HG02678 (cell line): ENCODE measurements at regions not wholly inside any gene's neighbourhood (a gene's known extent, or its start where the extent isn't known, plus 50 kb on each side); places are given as distances from the start of the nearest gene placed in this dataset.

Source experiments
- ATAC-seq: cut with Tn5 transposase; IDR thresholded peaks from one replicate; pipeline ENCODE4 v1.9.1; 2021; ENCODE audit warnings: mild to moderate bottlenecking, moderate library complexity; ENCODE audit not compliant: unreplicated experiment

GRCh38 chr2:139963863-139964355, 1183.7 kb upstream of the NXPH2 start:
- no peak for ATAC-seq

GRCh38 chr2:139949242-139949972, 1169.2 kb upstream of the NXPH2 start:
- no peak for ATAC-seq

GRCh38 chr2:139946690-139947089, 1166.5 kb upstream of the NXPH2 start:
- ATAC-seq, result no peak

GRCh38 chr2:139940686-139941085, 1160.5 kb upstream of the NXPH2 start:
- no peak for ATAC-seq

- no peak for ATAC-seq
These were observed 1145.7 kb upstream of the NXPH2 start for GRCh38 chr2:139925903-139926302.

- no peak for ATAC-seq
These were observed 1143.9 kb upstream of the NXPH2 start for GRCh38 chr2:139924070-139924469.

- ATAC-seq, result no peak
These were observed 1138.8 kb upstream of the NXPH2 start for GRCh38 chr2:139918982-139919381.

GRCh38 chr2:139917690-139918384, 1137.6 kb upstream of the NXPH2 start:
- no peak for ATAC-seq

GRCh38 chr2:139916822-139917221, 1136.6 kb upstream of the NXPH2 start:
- ATAC-seq, result no peak

GRCh38 chr2:139911160-139911559, 1131.0 kb upstream of the NXPH2 start:
- ATAC-seq, result no peak

GRCh38 chr2:139909136-139909535, 1128.9 kb upstream of the NXPH2 start:
- ATAC-seq, result no peak

GRCh38 chr2:139905624-139906023, 1125.4 kb upstream of the NXPH2 start:
- no peak for ATAC-seq

- ATAC-seq, result no peak
These were observed 1111.4 kb upstream of the NXPH2 start for GRCh38 chr2:139891636-139892035.

- ATAC-seq, result no peak
These were observed 1105.8 kb upstream of the NXPH2 start for GRCh38 chr2:139885921-139886498.

GRCh38 chr2:139876964-139877363, 1096.8 kb upstream of the NXPH2 start:
- no peak for ATAC-seq

GRCh38 chr2:139876321-139876720, 1096.1 kb upstream of the NXPH2 start:
- no peak for ATAC-seq

- ATAC-seq, result no peak
These were observed 1092.3 kb upstream of the NXPH2 start for GRCh38 chr2:139872503-139872902.

- no peak for ATAC-seq
These were observed 1091.8 kb upstream of the NXPH2 start for GRCh38 chr2:139872032-139872431.

GRCh38 chr2:139867601-139868226, 1087.5 kb upstream of the NXPH2 start:
- no peak for ATAC-seq

GRCh38 chr2:139864821-139865302, 1084.7 kb upstream of the NXPH2 start:
- no peak for ATAC-seq

- no peak for ATAC-seq
These were observed 1074.7 kb upstream of the NXPH2 start for GRCh38 chr2:139854769-139855483.
